ENCODE measurements at regions not wholly inside any gene's neighbourhood (a gene's known extent, or its start where the extent isn't known, plus 50 kb on each side); places are given as distances from the start of the nearest gene placed in this dataset.
A peak's percentile ranks its signal among the peaks of the same experiment; 100 is the strongest.

DNA sequence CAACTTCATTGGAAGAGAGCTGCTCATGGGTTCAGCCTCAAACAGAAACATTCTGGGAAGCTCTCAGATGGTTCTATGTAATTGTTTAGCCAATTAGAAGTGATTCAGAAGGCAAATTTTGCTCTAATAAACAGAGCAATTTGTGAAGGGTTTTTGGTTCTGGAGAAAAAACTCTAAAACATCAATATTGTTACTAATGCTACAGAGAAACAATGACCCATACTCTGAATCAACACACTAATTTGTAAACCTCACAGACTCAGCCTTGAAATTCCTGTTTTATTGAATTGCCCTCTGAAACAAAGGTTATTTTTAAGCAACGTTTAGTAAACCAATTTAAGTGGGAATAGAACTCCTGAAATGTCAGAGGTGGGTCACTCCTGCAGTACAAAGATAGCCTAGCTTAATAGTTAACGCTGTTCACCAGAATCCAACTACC is 171.6 kb upstream of the SVIL start:
- TF ChIP-seq, protein P1, sequence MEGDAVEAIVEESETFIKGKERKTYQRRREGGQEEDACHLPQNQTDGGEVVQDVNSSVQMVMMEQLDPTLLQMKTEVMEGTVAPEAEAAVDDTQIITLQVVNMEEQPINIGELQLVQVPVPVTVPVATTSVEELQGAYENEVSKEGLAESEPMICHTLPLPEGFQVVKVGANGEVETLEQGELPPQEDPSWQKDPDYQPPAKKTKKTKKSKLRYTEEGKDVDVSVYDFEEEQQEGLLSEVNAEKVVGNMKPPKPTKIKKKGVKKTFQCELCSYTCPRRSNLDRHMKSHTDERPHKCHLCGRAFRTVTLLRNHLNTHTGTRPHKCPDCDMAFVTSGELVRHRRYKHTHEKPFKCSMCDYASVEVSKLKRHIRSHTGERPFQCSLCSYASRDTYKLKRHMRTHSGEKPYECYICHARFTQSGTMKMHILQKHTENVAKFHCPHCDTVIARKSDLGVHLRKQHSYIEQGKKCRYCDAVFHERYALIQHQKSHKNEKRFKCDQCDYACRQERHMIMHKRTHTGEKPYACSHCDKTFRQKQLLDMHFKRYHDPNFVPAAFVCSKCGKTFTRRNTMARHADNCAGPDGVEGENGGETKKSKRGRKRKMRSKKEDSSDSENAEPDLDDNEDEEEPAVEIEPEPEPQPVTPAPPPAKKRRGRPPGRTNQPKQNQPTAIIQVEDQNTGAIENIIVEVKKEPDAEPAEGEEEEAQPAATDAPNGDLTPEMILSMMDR (IDR thresholded peaks at IDR 0.05; ENCODE audit: low read depth, low read length, missing input control), result no peak
- TF ChIP-seq, protein P2, sequence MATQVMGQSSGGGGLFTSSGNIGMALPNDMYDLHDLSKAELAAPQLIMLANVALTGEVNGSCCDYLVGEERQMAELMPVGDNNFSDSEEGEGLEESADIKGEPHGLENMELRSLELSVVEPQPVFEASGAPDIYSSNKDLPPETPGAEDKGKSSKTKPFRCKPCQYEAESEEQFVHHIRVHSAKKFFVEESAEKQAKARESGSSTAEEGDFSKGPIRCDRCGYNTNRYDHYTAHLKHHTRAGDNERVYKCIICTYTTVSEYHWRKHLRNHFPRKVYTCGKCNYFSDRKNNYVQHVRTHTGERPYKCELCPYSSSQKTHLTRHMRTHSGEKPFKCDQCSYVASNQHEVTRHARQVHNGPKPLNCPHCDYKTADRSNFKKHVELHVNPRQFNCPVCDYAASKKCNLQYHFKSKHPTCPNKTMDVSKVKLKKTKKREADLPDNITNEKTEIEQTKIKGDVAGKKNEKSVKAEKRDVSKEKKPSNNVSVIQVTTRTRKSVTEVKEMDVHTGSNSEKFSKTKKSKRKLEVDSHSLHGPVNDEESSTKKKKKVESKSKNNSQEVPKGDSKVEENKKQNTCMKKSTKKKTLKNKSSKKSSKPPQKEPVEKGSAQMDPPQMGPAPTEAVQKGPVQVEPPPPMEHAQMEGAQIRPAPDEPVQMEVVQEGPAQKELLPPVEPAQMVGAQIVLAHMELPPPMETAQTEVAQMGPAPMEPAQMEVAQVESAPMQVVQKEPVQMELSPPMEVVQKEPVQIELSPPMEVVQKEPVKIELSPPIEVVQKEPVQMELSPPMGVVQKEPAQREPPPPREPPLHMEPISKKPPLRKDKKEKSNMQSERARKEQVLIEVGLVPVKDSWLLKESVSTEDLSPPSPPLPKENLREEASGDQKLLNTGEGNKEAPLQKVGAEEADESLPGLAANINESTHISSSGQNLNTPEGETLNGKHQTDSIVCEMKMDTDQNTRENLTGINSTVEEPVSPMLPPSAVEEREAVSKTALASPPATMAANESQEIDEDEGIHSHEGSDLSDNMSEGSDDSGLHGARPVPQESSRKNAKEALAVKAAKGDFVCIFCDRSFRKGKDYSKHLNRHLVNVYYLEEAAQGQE (IDR thresholded peaks at IDR 0.05), result peak; percentile 33
- TF ChIP-seq RXRA (IDR thresholded peaks at IDR 0.05) (peak; percentile 53 to 79), GABPA (IDR thresholded peaks at IDR 0.05 in 1 of 2, conservative IDR thresholded peaks at IDR 0.05 in 1 of 2) (no peak), JUND (IDR thresholded peaks at IDR 0.05) (peak in 1 of 2 donors; percentile 63), TAF1 (conservative IDR thresholded peaks at IDR 0.05) (no peak), YY1 (IDR thresholded peaks at IDR 0.05) (peak; percentile 33), RAD21 (IDR thresholded peaks at IDR 0.05) (peak; percentile 21 to 41), FOXA1 (IDR thresholded peaks at IDR 0.05) (no peak), HNF4G (IDR thresholded peaks at IDR 0.05) (no peak), SP1 (IDR thresholded peaks at IDR 0.05) (peak; percentile 53)
- TF ChIP-seq, protein P3, sequence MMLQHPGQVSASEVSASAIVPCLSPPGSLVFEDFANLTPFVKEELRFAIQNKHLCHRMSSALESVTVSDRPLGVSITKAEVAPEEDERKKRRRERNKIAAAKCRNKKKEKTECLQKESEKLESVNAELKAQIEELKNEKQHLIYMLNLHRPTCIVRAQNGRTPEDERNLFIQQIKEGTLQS (IDR thresholded peaks at IDR 0.05), result no peak
- TF ChIP-seq, protein P4, sequence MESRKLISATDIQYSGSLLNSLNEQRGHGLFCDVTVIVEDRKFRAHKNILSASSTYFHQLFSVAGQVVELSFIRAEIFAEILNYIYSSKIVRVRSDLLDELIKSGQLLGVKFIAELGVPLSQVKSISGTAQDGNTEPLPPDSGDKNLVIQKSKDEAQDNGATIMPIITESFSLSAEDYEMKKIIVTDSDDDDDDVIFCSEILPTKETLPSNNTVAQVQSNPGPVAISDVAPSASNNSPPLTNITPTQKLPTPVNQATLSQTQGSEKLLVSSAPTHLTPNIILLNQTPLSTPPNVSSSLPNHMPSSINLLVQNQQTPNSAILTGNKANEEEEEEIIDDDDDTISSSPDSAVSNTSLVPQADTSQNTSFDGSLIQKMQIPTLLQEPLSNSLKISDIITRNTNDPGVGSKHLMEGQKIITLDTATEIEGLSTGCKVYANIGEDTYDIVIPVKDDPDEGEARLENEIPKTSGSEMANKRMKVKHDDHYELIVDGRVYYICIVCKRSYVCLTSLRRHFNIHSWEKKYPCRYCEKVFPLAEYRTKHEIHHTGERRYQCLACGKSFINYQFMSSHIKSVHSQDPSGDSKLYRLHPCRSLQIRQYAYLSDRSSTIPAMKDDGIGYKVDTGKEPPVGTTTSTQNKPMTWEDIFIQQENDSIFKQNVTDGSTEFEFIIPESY (IDR thresholded peaks at IDR 0.05), result no peak
